Body of pancreas (tissue), 4 donors: ENCODE measurements at regions not wholly inside any gene's neighbourhood (a gene's known extent, or its start where the extent isn't known, plus 50 kb on each side); places are given as distances from the start of the nearest gene placed in this dataset.

ENCODE experiments used
- ATAC-seq: fragments of 150-250 bp; one replicate; pipeline ENCODE4 v1.9.1; 2016
- DNase-seq, 4 donors: peaks; one replicate each; pipeline ENCODE4 v3.0.0-alpha.2; 2019
- H3K27ac ChIP-seq, 4 donors: fragments of 200-600 bp; sonication (generic); 1 replicate in 3 of 4; 2 replicates in 1 of 4; pipeline versions ENCODE4 v1.5.1 to v1.6.1; 2016 to 2019; ENCODE audit warnings: mild to moderate bottlenecking in 1 of 4, mixed read lengths in 1 of 4, moderate library complexity in 1 of 4
- H3K27me3 ChIP-seq, 2 donors: fragments of 200-600 bp; sonication (generic); one replicate each; pipeline ENCODE4 v1.6.0; 2016; ENCODE audit warnings: mild to moderate bottlenecking in 1 of 2
- H3K36me3 ChIP-seq, 2 donors: fragments of 200-600 bp; sonication (generic); replicated peaks in 1 of 2; 2 replicates each; pipeline ENCODE4 v1.5.1; 2016; ENCODE audit warnings: low read depth in 2 of 2; ENCODE audit not compliant: insufficient read depth in 1 of 2
- H3K4me1 ChIP-seq: fragments of 200-600 bp; sonication (generic); one replicate; pipeline ENCODE4 v1.6.0; 2016
- H3K4me3 ChIP-seq, 2 donors: fragments of 200-600 bp; sonication (generic); 1 replicate in 1 of 2; 2 replicates in 1 of 2; pipeline ENCODE4 v1.5.1; 2016 to 2019
- H3K9me3 ChIP-seq, 3 donors: fragments of 200-600 bp; sonication (generic); 1 replicate in 2 of 3; 2 replicates in 1 of 3; pipeline ENCODE4 v1.5.1; 2016
- CTCF ChIP-seq, 7 experiments: fragments of 450-650 bp in 4 of 7; fragments of 200-600 bp in 3 of 7; sonication (generic) in 3 of 7; IDR thresholded peaks; one replicate each; pipeline ENCODE4 v1.5.1; 2016 to 2019; ENCODE audit warnings: antibody characterized with exemption in 7 of 7
- POLR2A ChIP-seq, 3 donors: fragments of 450-650 bp; IDR thresholded peaks; one replicate each; pipeline ENCODE4 v1.6.1; 2016; ENCODE audit warnings: antibody characterized with exemption in 3 of 3, mild to moderate bottlenecking in 2 of 3
- WGBS, 2 donors: methylation state at CpG; one replicate each; pipeline ENCODE4 v1.1.5; 2017; 5-methylcytosine and 5-hydroxymethylcytosine counted together
- intact Hi-C: fragments of 100-400 bp; cut with DNase I; formaldehyde crosslinking; loops from one replicate; pipeline ENCODE4 v1.15.1; 2023

- H3K9me3 ChIP-seq = no peaks in the 10 kb centered on the region
- ATAC-seq (no peak), DNase-seq (no peak)
- intact Hi-C loops = no loop called here
- H3K36me3 ChIP-seq = no peaks in the 10 kb centered on the region
- H3K4me3 ChIP-seq = no peak overlapping the region
- no peaks in the 10 kb centered on the region for H3K27me3 ChIP-seq
- no peak overlapping the region for H3K27ac ChIP-seq
- TF ChIP-seq CTCF (IDR thresholded peaks at IDR 0.05) (no peak), POLR2A (IDR thresholded peaks at IDR 0.05) (no peak)
- no peaks in the 10 kb centered on the region for H3K4me1 ChIP-seq
Measured at GRCh38 chr20:11245431-11245830, 571.6 kb upstream of the JAG1 start.

- H3K27me3 ChIP-seq = no peaks in the 10 kb centered on the region
- H3K4me1 ChIP-seq = no peaks in the 10 kb centered on the region
- no peak overlapping the region for H3K27ac ChIP-seq
- WGBS, 2 donors = 73 to 78% methylated on average over 5 of the region's 5 CpGs
- no peak overlapping the region for H3K4me3 ChIP-seq
- no peak for TF ChIP-seq POLR2A (IDR thresholded peaks at IDR 0.05)
- no peak for TF ChIP-seq CTCF (IDR thresholded peaks at IDR 0.05)
- no peak for ATAC-seq
- no peaks in the 10 kb centered on the region for H3K9me3 ChIP-seq
- intact Hi-C loops = no loop called here
- DNase-seq = no peak
- no peaks in the 10 kb centered on the region for H3K36me3 ChIP-seq
Measured at GRCh38 chr20:11246251-11246775, 572.5 kb upstream of the JAG1 start.

GRCh38 chr20:11247046-11248010 lies 573.5 kb upstream of the JAG1 start:
- no peak overlapping the region for H3K4me3 ChIP-seq
- no peak for TF ChIP-seq POLR2A (IDR thresholded peaks at IDR 0.05)
- TF ChIP-seq CTCF (IDR thresholded peaks at IDR 0.05) = no peak
- WGBS, 2 donors = 75 to 79% methylated on average over 11 of the region's 11 CpGs
- H3K9me3 ChIP-seq = no peaks in the 10 kb centered on the region
- no peaks in the 10 kb centered on the region for H3K27me3 ChIP-seq
- no peaks in the 10 kb centered on the region for H3K36me3 ChIP-seq
- intact Hi-C loops = no loop called here
- no peaks in the 10 kb centered on the region for H3K4me1 ChIP-seq
- H3K27ac ChIP-seq = no peak overlapping the region
- ATAC-seq (no peak), DNase-seq (no peak)

GRCh38 chr20:11248011-11248409 lies 574.2 kb upstream of the JAG1 start:
- DNase-seq (no peak), ATAC-seq (no peak)
- WGBS, 2 donors = 63 to 80% methylated on average over 3 of the region's 3 CpGs
- Histone ChIP-seq H3K36me3 (no peaks in the 10 kb centered on the region), H3K4me1 (no peaks in the 10 kb centered on the region), H3K27me3 (no peaks in the 10 kb centered on the region), H3K9me3 (no peaks in the 10 kb centered on the region), H3K27ac (no peak overlapping the region), H3K4me3 (no peak overlapping the region)
- TF ChIP-seq CTCF (IDR thresholded peaks at IDR 0.05) (no peak), POLR2A (IDR thresholded peaks at IDR 0.05) (no peak)
- intact Hi-C loops = no loop called here
